Astrocyte of the cerebellum (primary cell): ENCODE measurements at regions not wholly inside any gene's neighbourhood (a gene's known extent, or its start where the extent isn't known, plus 50 kb on each side); places are given as distances from the start of the nearest gene placed in this dataset.
"Not testable (repeated sequence)": the region's sequence is repeated elsewhere in the genome, so short reads cannot be mapped to it uniquely, and the experiment has no call there.

ENCODE experiments used
- DNase-seq: peaks from one replicate; pipeline ENCODE4 v3.0.0-alpha.2; 2011; ENCODE audit warnings: low read depth
- H3K4me3 ChIP-seq: 2 replicates; pipeline ENCODE4 v1.5.1; 2011; ENCODE audit warnings: mild to moderate bottlenecking, low read depth, low read length, moderate library complexity
- in situ Hi-C: cut with HindIII; loops from 2 replicates; pipeline ENCODE4 v1.10.0; 2017; ENCODE audit warnings: low sequenced_read_pairs
- TF ChIP-seq, protein P1 (sequence below): IDR thresholded peaks from 2 replicates; pipeline ENCODE4 v1.5.1; 2012; ENCODE audit warnings: low read length, low read depth, moderate library complexity, mild to moderate bottlenecking; ENCODE audit errors: missing control alignments

DNA sequence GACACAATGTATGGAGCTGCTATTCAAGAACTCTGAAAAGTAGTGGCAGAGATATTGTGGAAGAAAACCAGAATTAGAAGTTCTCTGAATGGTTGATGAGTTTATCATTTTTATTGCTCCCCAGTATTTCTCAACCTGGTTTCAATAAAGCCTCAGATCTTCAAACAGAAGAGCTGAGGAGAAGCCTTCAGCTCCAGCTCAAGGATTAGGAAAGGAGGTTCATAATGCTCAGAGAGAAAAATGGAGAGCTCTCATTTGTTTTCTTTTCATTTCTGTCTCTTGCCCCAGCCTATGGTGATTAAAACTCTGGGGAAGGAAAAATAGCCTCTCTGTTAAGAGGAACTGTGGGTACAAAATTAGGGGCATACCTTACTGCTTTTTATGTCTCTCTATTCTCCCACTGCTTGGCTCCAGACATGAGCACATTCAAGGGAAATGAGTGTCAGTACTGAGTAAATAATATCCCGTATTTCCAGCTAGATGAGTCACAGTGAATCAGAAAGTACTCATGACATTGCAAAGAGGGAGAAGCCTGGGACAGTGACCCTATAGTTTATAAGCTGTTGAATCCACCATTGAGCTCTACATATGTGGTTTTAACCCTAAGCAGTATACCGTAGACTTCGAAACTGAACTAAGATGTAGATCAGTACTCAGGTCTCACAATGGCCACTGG lies 138.1 kb downstream of the EMB start:
- DNase-seq: no peak
- H3K4me3 ChIP-seq: no peak overlapping the region
- in situ Hi-C loops: no loop called here
- TF ChIP-seq, protein P1, sequence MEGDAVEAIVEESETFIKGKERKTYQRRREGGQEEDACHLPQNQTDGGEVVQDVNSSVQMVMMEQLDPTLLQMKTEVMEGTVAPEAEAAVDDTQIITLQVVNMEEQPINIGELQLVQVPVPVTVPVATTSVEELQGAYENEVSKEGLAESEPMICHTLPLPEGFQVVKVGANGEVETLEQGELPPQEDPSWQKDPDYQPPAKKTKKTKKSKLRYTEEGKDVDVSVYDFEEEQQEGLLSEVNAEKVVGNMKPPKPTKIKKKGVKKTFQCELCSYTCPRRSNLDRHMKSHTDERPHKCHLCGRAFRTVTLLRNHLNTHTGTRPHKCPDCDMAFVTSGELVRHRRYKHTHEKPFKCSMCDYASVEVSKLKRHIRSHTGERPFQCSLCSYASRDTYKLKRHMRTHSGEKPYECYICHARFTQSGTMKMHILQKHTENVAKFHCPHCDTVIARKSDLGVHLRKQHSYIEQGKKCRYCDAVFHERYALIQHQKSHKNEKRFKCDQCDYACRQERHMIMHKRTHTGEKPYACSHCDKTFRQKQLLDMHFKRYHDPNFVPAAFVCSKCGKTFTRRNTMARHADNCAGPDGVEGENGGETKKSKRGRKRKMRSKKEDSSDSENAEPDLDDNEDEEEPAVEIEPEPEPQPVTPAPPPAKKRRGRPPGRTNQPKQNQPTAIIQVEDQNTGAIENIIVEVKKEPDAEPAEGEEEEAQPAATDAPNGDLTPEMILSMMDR: no peak

DNA sequence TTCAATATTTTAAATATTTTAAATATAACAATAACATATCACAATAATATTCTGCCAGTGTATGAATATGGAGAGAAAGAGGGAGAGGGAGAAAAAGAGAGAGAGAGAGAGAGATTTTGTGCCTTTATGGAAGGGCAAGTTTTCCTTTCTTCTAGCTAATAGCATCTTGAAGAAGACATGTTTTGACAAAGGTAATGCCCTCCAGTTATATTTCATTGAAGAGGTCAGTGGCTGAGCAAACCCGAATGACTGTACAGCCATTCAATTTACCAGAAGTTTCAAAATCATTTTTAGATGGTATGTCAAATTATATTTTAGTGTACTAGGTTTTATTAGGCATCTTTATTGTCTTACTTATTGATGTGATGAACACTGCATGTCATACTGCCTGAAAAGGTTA lies 139.3 kb downstream of the EMB start:
- TF ChIP-seq, protein P1: no peak
- no peak overlapping the region for H3K4me3 ChIP-seq
- no peak for DNase-seq
- in situ Hi-C loops: no loop called here

DNA sequence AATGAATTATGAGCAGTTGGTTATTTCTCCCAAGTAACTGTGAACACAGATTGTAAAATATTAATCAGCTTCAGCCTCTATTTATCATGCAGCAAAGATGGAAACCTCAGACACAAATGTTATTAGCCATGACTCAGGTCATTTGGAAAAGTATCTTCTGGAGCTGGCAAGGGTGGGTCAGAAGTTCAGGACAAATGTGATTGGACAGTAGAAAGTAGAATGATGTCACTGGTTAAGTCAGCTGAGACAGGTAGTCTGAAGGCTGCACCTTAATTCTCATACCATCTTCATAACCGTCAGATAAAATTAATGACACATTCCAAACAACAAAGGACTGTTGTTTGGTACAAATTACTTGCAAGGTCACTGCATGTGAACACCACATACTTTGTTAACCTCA lies 140.2 kb downstream of the EMB start:
- no peak for DNase-seq
- H3K4me3 ChIP-seq: no peak overlapping the region
- in situ Hi-C loops: no loop called here
- TF ChIP-seq, protein P1: no peak

DNA sequence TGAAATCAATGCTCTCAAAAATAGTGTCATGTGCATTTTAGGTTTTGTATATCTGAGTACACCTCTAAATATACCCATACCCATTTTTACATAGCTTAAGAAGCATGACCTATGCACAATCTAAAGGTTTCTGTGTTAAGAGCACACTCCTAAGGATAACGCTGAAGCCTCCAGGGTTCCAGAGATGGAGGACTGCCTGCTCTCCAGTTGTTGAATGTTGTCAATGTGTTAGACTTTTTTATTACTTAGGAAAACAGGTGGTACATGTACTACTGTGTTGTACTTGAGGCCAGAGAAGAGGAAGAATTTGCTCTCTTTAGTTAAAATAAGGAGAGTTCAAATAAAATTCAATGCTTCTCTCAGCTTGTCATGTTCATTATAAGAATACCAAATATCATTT lies 141.2 kb downstream of the EMB start:
- no peak overlapping the region for H3K4me3 ChIP-seq
- TF ChIP-seq, protein P1: no peak
- in situ Hi-C loops: no loop called here

DNA sequence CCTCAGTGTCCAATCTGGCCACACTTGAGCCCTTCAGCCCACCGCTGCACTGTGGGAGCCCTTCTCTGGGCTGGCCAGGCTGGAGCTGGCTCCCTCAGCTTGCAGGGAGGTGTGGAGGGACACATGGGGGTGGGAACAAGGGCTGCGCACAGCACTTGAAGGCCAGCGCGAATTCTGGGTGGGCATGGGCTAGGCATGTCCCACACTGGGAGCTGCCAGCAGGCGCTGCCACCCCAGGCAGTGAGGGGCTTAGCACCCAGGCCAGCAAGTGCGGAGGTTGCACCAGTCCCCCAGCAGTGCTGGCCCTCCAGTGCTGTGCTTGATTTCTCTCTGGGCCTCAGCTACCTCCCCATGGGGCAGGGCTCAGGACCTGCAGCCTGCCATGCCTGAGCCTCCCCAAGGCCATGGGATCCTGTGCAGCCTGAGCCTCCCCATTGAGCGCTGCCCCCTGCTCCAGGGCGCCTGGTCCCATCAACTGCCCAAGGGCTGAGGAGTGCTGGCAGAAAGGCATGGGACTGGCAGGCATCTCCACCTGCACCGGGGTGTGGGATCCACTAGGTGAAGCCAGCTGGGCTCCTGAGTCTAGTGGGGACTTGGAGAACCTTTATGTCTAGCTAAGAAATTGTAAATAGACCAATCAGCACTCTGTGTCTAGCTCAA lies 148.2 kb downstream of the EMB start:
- TF ChIP-seq, protein P1: no peak
- in situ Hi-C loops: no loop called here

More for the DNA sequence above, 141.2 kb downstream of the EMB start:
- DNase-seq: no peak

DNA sequence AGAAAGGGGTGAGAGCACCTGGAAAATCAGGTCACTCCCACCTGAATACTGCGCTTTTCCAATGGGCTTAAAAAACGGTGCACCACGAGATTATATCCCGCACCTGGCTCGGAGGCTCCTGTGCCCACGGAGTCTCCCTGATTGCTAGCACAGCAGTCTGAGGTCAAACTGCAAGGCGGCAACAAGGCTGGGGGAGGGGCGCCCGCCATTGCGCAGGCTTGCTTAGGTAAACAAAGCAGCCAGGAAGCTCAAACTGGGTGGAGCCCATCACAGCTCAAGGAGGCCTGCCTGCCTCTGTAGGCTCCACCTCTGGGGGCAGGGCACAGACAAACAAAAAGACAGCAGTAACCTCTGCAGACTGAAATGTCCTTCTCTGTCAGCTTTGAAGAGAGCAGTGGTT lies 160.6 kb downstream of the EMB start:
- DNase-seq, H3K4me3 ChIP-seq, in situ Hi-C loops: not testable (repeated sequence)

More for the DNA sequence above, 148.2 kb downstream of the EMB start:
- no peak overlapping the region for H3K4me3 ChIP-seq
- no peak for DNase-seq
